VCaP (cell line): ENCODE measurements at regions not wholly inside any gene's neighbourhood (a gene's known extent, or its start where the extent isn't known, plus 50 kb on each side); places are given as distances from the start of the nearest gene placed in this dataset.

Experiments used
- H3K27ac ChIP-seq: fragments of 450-650 bp; 2 replicates; pipeline ENCODE4 v1.5.1; 2017
- TF ChIP-seq, protein P1 (sequence below): fragments of 450-650 bp; conservative IDR thresholded peaks from 2 replicates; pipeline ENCODE4 v1.5.1; 2017; ENCODE audit warnings: mild to moderate bottlenecking, moderate library complexity

DNA sequence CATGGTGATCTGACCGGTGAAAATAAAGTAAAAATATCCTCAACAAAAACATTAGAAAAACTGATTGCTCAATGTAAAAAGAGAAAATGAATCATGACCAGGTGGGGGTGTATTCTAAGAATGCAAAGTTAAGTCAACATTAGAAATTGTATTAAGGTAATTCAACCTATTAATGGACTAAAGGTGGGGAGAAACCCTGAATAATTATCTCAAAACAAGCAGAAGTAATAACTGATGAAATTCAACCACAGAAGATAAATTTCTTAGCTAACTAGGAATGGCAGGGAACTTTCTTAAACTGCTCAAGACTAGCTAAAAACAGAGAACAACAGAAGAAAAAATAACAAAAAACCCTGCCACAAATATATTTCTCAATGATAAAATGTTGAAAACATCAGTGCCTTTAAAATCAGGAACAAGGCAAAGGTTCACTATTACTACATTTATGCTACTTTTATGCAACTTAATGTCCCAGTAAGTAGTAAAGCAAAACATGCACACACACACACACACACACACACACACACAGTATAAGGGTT is 204.4 kb upstream of the THBS1 start:
- no peak overlapping the region for H3K27ac ChIP-seq
- TF ChIP-seq, protein P1, sequence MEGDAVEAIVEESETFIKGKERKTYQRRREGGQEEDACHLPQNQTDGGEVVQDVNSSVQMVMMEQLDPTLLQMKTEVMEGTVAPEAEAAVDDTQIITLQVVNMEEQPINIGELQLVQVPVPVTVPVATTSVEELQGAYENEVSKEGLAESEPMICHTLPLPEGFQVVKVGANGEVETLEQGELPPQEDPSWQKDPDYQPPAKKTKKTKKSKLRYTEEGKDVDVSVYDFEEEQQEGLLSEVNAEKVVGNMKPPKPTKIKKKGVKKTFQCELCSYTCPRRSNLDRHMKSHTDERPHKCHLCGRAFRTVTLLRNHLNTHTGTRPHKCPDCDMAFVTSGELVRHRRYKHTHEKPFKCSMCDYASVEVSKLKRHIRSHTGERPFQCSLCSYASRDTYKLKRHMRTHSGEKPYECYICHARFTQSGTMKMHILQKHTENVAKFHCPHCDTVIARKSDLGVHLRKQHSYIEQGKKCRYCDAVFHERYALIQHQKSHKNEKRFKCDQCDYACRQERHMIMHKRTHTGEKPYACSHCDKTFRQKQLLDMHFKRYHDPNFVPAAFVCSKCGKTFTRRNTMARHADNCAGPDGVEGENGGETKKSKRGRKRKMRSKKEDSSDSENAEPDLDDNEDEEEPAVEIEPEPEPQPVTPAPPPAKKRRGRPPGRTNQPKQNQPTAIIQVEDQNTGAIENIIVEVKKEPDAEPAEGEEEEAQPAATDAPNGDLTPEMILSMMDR: no peak

DNA sequence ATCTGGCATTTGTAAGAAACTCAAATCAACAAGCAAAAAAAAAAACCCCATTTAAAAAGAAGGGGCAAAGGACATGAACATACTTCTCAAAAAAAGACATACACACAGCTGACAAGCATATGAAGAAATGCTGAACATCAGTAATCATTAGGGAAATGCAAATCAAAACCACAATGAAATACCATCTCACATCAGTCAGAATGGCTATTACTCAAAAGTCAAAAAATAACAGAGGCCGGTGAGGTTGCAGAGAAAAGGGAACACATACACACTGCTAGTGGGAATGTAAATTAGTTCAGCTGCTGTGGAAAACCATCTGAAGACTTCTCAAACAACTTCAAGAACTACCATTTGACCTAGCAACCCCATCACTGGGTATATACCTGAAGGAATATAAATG is 199.4 kb upstream of the THBS1 start:
- TF ChIP-seq, protein P1: no peak

DNA sequence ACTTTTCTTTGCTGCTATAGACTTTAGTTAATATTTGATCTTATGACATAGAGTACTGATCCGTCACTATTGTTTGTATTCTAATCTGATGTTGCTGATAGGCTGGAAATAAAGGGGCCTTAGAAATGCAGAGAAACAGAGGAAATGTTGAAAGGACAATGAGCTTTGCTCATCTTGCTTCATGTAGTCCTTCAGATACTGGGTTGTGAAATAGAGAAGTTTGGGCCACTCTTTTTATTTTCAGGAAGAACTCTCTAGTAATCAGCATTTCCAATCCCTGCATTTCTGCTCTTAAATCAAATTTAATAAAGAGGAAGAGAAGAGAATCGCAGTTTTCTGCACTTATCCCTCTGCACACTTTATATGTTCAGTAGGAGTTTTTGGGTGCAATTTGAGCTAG is 192.8 kb upstream of the THBS1 start:
- H3K27ac ChIP-seq: no peak overlapping the region
- TF ChIP-seq, protein P1: no peak

More for the DNA sequence above, 199.4 kb upstream of the THBS1 start:
- H3K27ac ChIP-seq: no peak overlapping the region

DNA sequence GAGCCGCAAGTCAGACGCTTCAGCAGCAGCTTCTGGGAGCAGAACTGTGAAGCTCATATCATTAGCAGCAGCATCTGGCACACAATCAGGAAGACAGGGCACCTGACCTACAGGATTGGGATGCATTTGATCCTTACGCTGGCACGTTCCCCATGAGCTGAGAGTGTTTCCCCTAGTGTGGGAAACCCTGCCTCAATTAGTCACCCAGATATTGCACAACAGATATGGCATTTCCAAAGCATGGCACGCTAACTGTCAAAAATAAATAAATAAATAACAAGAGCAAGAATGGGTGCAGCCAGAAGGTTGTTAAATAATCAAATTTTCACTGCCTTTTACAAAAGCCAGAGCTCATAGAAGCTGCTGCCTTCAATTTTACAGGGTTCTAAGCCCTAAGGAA is 189.6 kb upstream of the THBS1 start:
- H3K27ac ChIP-seq: peak overlapping the region; percentile 90
- TF ChIP-seq, protein P1: no peak

DNA sequence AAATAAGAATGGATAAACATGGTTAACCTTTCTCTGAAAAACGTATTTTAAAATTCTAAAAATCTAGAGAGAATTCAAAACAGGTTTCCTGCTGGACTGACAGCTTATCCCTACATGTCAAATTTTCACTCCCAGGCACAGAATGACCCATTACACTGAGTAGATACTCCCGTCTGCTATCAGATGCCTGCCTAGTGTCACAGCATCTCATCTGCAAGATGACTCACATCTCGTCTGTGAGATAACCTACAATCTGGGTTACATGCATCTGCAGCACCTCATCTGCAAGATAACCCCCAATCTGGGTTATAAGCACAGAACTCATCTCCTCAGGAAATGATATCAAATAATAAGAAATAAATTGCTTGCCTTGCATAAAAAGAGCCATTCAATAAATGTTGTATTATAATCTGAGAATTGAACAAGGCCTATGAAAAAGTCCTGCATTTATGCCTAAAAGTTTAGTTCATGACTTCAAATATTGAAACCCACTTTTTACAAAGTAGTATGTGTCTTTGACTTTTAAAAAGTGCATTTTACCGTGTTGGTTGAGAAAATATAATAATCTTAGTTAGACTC is 188.3 kb upstream of the THBS1 start:
- TF ChIP-seq, protein P1: no peak
- H3K27ac ChIP-seq: peak overlapping the region; percentile 90

DNA sequence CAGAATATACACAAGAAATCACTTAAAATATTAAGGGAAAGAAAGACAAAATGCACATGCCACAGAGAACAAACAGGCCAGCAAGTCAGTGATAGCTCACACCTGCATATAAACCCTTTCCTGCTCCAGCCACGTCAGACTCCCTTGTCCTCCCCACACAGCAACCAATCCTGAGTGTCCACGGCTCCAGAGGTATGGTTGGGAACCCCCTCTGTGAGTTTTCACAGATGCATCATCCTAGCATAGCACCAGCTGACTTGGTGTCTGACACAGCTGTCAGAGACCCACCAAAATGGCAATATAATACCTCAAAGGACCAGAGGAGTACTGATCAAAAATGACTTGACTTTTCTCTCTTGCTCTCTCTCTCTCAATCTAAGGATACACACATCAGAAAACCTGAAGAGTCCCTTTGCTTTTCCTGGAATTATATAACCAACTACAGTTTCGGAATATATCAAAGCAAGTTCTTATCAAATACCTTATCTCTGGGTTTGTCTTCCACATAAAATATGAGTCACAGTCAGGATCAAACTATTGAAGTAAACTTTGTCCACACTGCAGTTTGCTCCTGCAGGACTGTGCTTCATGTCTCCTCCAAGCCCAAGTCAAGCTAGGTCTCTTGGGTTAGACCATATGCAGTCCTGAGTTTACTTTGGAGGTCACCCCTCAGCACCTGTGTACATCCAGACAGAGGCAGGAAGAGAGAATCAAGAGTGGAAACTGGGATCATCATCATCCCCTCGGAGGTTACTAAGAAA is 187.1 kb upstream of the THBS1 start:
- peak overlapping the region; percentile 90 for H3K27ac ChIP-seq
- TF ChIP-seq, protein P1: no peak

DNA sequence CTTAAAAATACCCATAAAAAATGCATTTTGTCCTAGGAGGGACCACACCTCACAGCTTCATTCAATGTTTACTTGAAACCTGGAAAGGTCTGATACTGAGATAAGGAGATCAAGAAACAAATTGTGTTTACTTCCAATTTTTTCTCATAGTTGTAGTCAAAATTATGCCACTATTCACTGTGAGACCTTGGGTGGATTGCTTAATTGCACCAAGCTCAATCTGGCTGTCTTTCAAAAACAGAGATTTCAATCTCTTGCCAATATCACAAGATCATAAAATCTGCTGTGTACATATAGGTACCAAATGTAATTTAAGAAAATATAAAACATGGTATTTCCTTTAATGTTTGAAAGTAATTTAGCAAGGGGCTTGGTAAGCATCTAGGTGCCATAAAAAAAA is 186.4 kb upstream of the THBS1 start:
- H3K27ac ChIP-seq: peak overlapping the region; percentile 90
- TF ChIP-seq, protein P1: no peak
